ENCODE measurements at regions not wholly inside any gene's neighbourhood (a gene's known extent, or its start where the extent isn't known, plus 50 kb on each side); places are given as distances from the start of the nearest gene placed in this dataset.

- H3K27me3 Mint-ChIP-seq: peaks cover under 1% of the 10 kb centered on the region
- DNase-seq (ENCODE audit: extremely low spot score, unreplicated experiment): no peak
- H3K9me3 Mint-ChIP-seq: no peaks in the 10 kb centered on the region
- no peak overlapping the region for H3K27ac Mint-ChIP-seq
- no peaks in the 10 kb centered on the region for H3K4me1 Mint-ChIP-seq (ENCODE audit: unreplicated experiment)
- H3K4me3 Mint-ChIP-seq: no peak overlapping the region
- TF ChIP-seq, protein P1, sequence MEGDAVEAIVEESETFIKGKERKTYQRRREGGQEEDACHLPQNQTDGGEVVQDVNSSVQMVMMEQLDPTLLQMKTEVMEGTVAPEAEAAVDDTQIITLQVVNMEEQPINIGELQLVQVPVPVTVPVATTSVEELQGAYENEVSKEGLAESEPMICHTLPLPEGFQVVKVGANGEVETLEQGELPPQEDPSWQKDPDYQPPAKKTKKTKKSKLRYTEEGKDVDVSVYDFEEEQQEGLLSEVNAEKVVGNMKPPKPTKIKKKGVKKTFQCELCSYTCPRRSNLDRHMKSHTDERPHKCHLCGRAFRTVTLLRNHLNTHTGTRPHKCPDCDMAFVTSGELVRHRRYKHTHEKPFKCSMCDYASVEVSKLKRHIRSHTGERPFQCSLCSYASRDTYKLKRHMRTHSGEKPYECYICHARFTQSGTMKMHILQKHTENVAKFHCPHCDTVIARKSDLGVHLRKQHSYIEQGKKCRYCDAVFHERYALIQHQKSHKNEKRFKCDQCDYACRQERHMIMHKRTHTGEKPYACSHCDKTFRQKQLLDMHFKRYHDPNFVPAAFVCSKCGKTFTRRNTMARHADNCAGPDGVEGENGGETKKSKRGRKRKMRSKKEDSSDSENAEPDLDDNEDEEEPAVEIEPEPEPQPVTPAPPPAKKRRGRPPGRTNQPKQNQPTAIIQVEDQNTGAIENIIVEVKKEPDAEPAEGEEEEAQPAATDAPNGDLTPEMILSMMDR (conservative IDR thresholded peaks at IDR 0.05): no peak
- no peaks in the 10 kb centered on the region for H3K36me3 Mint-ChIP-seq
Measured at GRCh38 chr1:42000766-42001165, 82.0 kb upstream of the HIVEP3 start.

DNA sequence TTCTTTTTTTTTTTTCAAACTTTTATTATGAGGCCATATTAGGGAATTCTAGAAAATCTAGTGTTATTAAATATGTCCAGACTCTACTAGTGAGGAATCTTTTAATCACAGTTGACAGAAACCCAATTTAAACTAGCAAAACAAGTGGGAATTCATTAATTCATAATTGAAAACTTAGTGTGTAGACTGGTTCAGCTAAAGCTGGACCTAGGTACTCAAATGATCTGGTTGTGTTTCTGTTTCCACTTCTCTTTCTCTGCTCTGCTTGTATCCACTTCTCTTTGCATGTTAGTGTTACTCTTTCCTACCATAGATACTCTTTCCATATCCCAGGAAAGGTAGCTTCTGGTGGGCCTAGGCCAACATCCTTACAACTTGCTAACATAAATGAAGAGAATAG is 81.2 kb upstream of the HIVEP3 start:
- H3K4me3 Mint-ChIP-seq: no peak overlapping the region
- TF ChIP-seq, protein P1 (conservative IDR thresholded peaks at IDR 0.05): no peak
- H3K4me1 Mint-ChIP-seq (ENCODE audit: unreplicated experiment): no peaks in the 10 kb centered on the region
- no peak overlapping the region for H3K27ac Mint-ChIP-seq
- no peak for DNase-seq (ENCODE audit: extremely low spot score, unreplicated experiment)
- no peaks in the 10 kb centered on the region for H3K36me3 Mint-ChIP-seq
- no peaks in the 10 kb centered on the region for H3K9me3 Mint-ChIP-seq
- H3K27me3 Mint-ChIP-seq: no peaks in the 10 kb centered on the region

- H3K4me3 Mint-ChIP-seq: no peak overlapping the region
- TF ChIP-seq, protein P1 (conservative IDR thresholded peaks at IDR 0.05): no peak
- H3K27me3 Mint-ChIP-seq: no peaks in the 10 kb centered on the region
- H3K9me3 Mint-ChIP-seq: no peaks in the 10 kb centered on the region
- H3K4me1 Mint-ChIP-seq (ENCODE audit: unreplicated experiment): no peaks in the 10 kb centered on the region
- no peak overlapping the region for H3K27ac Mint-ChIP-seq
- DNase-seq (ENCODE audit: extremely low spot score, unreplicated experiment): no peak
- H3K36me3 Mint-ChIP-seq: no peaks in the 10 kb centered on the region
Measured at GRCh38 chr1:41998250-41998649, 79.5 kb upstream of the HIVEP3 start.

DNA sequence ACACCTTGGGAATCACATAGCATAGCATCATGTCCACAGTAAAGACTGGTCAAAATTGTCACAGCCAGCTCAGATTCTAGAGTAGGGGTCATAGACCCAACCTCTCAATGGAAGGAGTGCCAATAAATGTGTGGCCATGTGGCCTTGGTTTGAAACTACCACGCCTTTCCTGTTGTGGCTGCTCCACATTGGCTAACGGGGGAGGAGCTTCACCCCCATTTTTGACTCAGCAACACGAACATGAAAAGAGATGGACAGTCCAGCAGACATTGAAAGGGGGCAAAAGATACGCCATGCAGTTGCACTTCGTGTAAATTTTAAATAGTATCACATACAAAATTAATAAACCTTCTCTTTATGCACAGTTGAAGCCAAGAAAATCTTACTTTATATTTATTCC is 78.4 kb upstream of the HIVEP3 start:
- Mint-ChIP-seq H3K27me3 (no peaks in the 10 kb centered on the region), H3K27ac (no peak overlapping the region), H3K4me1 (ENCODE audit: unreplicated experiment) (no peaks in the 10 kb centered on the region), H3K36me3 (no peaks in the 10 kb centered on the region), H3K4me3 (no peak overlapping the region), H3K9me3 (no peaks in the 10 kb centered on the region)
- TF ChIP-seq, protein P1 (conservative IDR thresholded peaks at IDR 0.05): no peak
- DNase-seq (ENCODE audit: extremely low spot score, unreplicated experiment): no peak

DNA sequence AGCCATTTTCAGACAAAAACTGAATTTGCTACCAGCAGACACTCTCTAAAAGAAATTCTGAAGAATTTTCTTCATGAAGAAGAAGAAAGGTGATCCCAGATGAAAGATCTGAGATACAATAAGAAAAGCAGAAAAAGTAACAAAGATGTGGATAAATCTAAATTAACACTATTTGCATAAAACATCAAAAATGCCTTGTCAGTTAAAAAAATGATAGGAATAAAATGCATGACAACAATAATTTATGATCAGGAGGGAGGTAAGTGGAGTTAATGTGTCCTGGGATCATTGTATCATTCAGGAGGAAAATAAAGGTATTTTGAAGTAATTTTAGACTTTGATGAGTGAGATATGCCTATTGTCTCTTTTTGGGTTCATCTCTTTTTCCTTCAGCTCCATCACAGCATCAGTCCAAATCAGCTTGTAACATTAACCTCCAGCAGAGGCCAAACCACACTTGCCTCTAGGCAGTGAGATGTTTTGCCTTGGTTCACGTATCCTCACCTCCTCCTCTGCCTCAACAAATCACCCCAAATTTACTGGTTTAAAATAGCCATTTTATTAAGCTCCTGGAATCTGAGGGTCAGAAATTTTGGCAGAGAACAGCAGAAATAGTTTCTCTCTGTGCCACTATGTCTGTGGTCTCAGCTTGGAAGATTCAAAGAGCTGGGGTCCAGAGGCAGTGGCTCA is 76.9 kb upstream of the HIVEP3 start:
- Mint-ChIP-seq H3K27ac (no peak overlapping the region), H3K4me1 (ENCODE audit: unreplicated experiment) (no peaks in the 10 kb centered on the region), H3K4me3 (no peak overlapping the region), H3K27me3 (no peaks in the 10 kb centered on the region), H3K9me3 (no peaks in the 10 kb centered on the region), H3K36me3 (no peaks in the 10 kb centered on the region)
- TF ChIP-seq, protein P1 (conservative IDR thresholded peaks at IDR 0.05): no peak
- no peak for DNase-seq (ENCODE audit: extremely low spot score, unreplicated experiment)
